WTC11 (cell line): ENCODE measurements at regions not wholly inside any gene's neighbourhood (a gene's known extent, or its start where the extent isn't known, plus 50 kb on each side); places are given as distances from the start of the nearest gene placed in this dataset.

Source experiments
- ATAC-seq: fragments of 200-7000 bp; cut with Tn5 transposase; 2 replicates; pipeline ENCODE4 v1.10.0; 2021; ENCODE audit warnings: mild to moderate bottlenecking, moderate library complexity
- CTCF ChIA-PET: fragments of 300-600 bp; sonication (Branson Sonifier 250); formaldehyde crosslinking; loops from one replicate; lab custom pipeline; 2021; ENCODE audit warnings: antibody characterized with exemption; lab: Charles Lee
- POLR2A ChIA-PET: fragments of 350-600 bp; sonication (Branson Sonifier 250); formaldehyde crosslinking; loops from one replicate; lab custom pipeline; 2021; ENCODE audit warnings: antibody characterized with exemption; lab: Charles Lee
- DNase-seq: peaks from one replicate; pipeline ENCODE4 v3.0.0; 2021; ENCODE audit warnings: low spot score
- H3K27ac Mint-ChIP-seq: 2 replicates; pipeline ENCODE4 v1.8.0; 2021; ENCODE audit warnings: mixed read lengths
- H3K27me3 Mint-ChIP-seq: 2 replicates; pipeline ENCODE4 v1.8.0; 2021; ENCODE audit warnings: low read depth, mild to moderate bottlenecking, moderate library complexity, mixed read lengths
- H3K36me3 Mint-ChIP-seq: 2 replicates; pipeline ENCODE4 v1.8.0; 2021; ENCODE audit warnings: mixed read lengths
- H3K4me1 Mint-ChIP-seq: 2 replicates; pipeline ENCODE4 v1.8.0; 2022; ENCODE audit warnings: mixed read lengths
- H3K4me3 Mint-ChIP-seq: 2 replicates; pipeline ENCODE4 v1.8.0; 2021; ENCODE audit warnings: mild to moderate bottlenecking, moderate library complexity, mixed read lengths
- H3K9me3 Mint-ChIP-seq: 2 replicates; pipeline ENCODE4 v1.8.0; 2021; ENCODE audit warnings: mixed read lengths
- AFF4 ChIP-seq: sonication (generic); formaldehyde crosslinking; IDR thresholded peaks from 2 replicates; pipeline ENCODE4 v1.8.1; 2023; ENCODE audit warnings: mild to moderate bottlenecking, missing genetic modification reagents, borderline replicate concordance
- ATF3 ChIP-seq: sonication (generic); formaldehyde crosslinking; conservative IDR thresholded peaks from 2 replicates; pipeline ENCODE4 v1.8.1; 2022; ENCODE audit warnings: mild to moderate bottlenecking, missing genetic modification reagents
- ATF6 ChIP-seq: sonication (generic); formaldehyde crosslinking; IDR thresholded peaks from 2 replicates; pipeline ENCODE4 v1.8.1; 2023; ENCODE audit warnings: mild to moderate bottlenecking, missing genetic modification reagents
- ERG ChIP-seq: fragments of 250-450 bp; sonication (Bioruptor Pico); IDR thresholded peaks from 2 replicates; pipeline ENCODE4 v1.8.0; 2021; ENCODE audit warnings: mild to moderate bottlenecking
- ESRRA ChIP-seq: sonication (generic); formaldehyde crosslinking; IDR thresholded peaks from 2 replicates; pipeline ENCODE4 v1.8.1; 2022; ENCODE audit warnings: mild to moderate bottlenecking, missing genetic modification reagents, borderline replicate concordance
- FOXK1 ChIP-seq: sonication (generic); formaldehyde crosslinking; IDR thresholded peaks from 2 replicates; pipeline ENCODE4 v1.8.0; 2022; ENCODE audit warnings: mild to moderate bottlenecking, moderate library complexity, missing genetic modification reagents
- FOXP1 ChIP-seq: sonication (generic); formaldehyde crosslinking; IDR thresholded peaks from 2 replicates; pipeline ENCODE4 v1.8.0; 2022; ENCODE audit warnings: missing genetic modification reagents, mild to moderate bottlenecking, moderate library complexity, borderline replicate concordance
- HMGXB4 ChIP-seq: sonication (generic); formaldehyde crosslinking; IDR thresholded peaks from 2 replicates; pipeline ENCODE4 v1.8.1; 2023; ENCODE audit warnings: mild to moderate bottlenecking, moderate library complexity, missing genetic modification reagents
- IRF2 ChIP-seq: sonication (generic); formaldehyde crosslinking; IDR thresholded peaks from 2 replicates; pipeline ENCODE4 v1.8.0; 2022; ENCODE audit warnings: low read depth, missing genetic modification reagents, borderline replicate concordance
- JAZF1 ChIP-seq: fragments of 250-450 bp; sonication (Bioruptor Pico); IDR thresholded peaks from 2 replicates; pipeline ENCODE4 v1.9.0; 2021; ENCODE audit warnings: moderate library complexity, mild to moderate bottlenecking, inconsistent platforms
- MXD4 ChIP-seq: fragments of 250-450 bp; sonication (Bioruptor Pico); IDR thresholded peaks from 2 replicates; pipeline ENCODE4 v1.8.0; 2021; ENCODE audit warnings: mild to moderate bottlenecking, moderate library complexity, borderline replicate concordance
- NFE2L1 ChIP-seq: sonication (generic); formaldehyde crosslinking; IDR thresholded peaks from 2 replicates; pipeline ENCODE4 v1.8.1; 2023; ENCODE audit warnings: missing genetic modification reagents
- NR3C1 ChIP-seq: sonication (generic); formaldehyde crosslinking; conservative IDR thresholded peaks from 2 replicates; pipeline ENCODE4 v1.8.1; 2023; ENCODE audit warnings: low read depth, mild to moderate bottlenecking, missing genetic modification reagents
- SMAD4 ChIP-seq: sonication (generic); formaldehyde crosslinking; IDR thresholded peaks from 2 replicates; pipeline ENCODE4 v1.8.0; 2022; ENCODE audit warnings: mild to moderate bottlenecking, missing genetic modification reagents
- STAT6 ChIP-seq: sonication (generic); formaldehyde crosslinking; conservative IDR thresholded peaks from 2 replicates; pipeline ENCODE4 v1.8.1; 2023; ENCODE audit warnings: mild to moderate bottlenecking, low read depth, missing genetic modification reagents, moderate library complexity
- TEAD1 ChIP-seq: sonication (generic); formaldehyde crosslinking; IDR thresholded peaks from 2 replicates; pipeline ENCODE4 v1.8.0; 2022; ENCODE audit warnings: mild to moderate bottlenecking, missing genetic modification reagents
- USF1 ChIP-seq: sonication (generic); formaldehyde crosslinking; IDR thresholded peaks from 2 replicates; pipeline ENCODE4 v1.8.0; 2022; ENCODE audit warnings: mild to moderate bottlenecking, missing genetic modification reagents
- ZBTB43 ChIP-seq: sonication (generic); formaldehyde crosslinking; IDR thresholded peaks from 2 replicates; pipeline ENCODE4 v1.8.1; 2023; ENCODE audit warnings: mild to moderate bottlenecking, missing genetic modification reagents
- ZNF396 ChIP-seq: fragments of 250-450 bp; sonication (Bioruptor Pico); IDR thresholded peaks from 2 replicates; pipeline ENCODE4 v1.8.0; 2021; ENCODE audit warnings: mild to moderate bottlenecking, moderate library complexity, borderline replicate concordance
- ZNF423 ChIP-seq: fragments of 250-450 bp; sonication (Bioruptor Pico); IDR thresholded peaks from 2 replicates; pipeline ENCODE4 v2.1.2; 2022; ENCODE audit warnings: mild to moderate bottlenecking, moderate library complexity

- CTCF ChIA-PET, result no interaction called here
- Mint-ChIP-seq H3K36me3 (no peaks in the 10 kb centered on the region), H3K4me1 (peaks cover 30% of the 10 kb centered on the region), H3K27ac (no peak overlapping the region), H3K9me3 (no peaks in the 10 kb centered on the region), H3K27me3 (peaks cover 17% of the 10 kb centered on the region), H3K4me3 (no peak overlapping the region)
- POLR2A ChIA-PET, result no interaction called here
- TF ChIP-seq FOXP1, result no peak
- no peak for TF ChIP-seq IRF2 (CRISPR knock-in tag)
- TF ChIP-seq NR3C1 (CRISPR knock-in tag), result no peak
- no peak for TF ChIP-seq HMGXB4
- no peak for TF ChIP-seq ZNF396
- ATAC-seq (no peak), DNase-seq (no peak)
Observed at GRCh38 chr14:65190312-65190711, 88.0 kb upstream of the MAX start.

- DNase-seq (no peak), ATAC-seq (no peak)
- POLR2A ChIA-PET, result no interaction called here
- H3K36me3 Mint-ChIP-seq, result no peaks in the 10 kb centered on the region
- peaks cover 16% of the 10 kb centered on the region for H3K4me1 Mint-ChIP-seq
- H3K4me3 Mint-ChIP-seq, result no peak overlapping the region
- CTCF ChIA-PET, result no interaction called here
- H3K9me3 Mint-ChIP-seq, result no peaks in the 10 kb centered on the region
- H3K27me3 Mint-ChIP-seq, result peaks cover 7% of the 10 kb centered on the region; the same call in 1 of the 2 replicates
- no peak overlapping the region for H3K27ac Mint-ChIP-seq
- TF ChIP-seq ATF3 (CRISPR knock-in tag), result no peak
- TF ChIP-seq FOXK1, result no peak
- no peak for TF ChIP-seq ESRRA
- no peak for TF ChIP-seq ZNF396
- no peak for TF ChIP-seq USF1 (CRISPR knock-in tag)
- no peak for TF ChIP-seq ZNF423 (CRISPR knock-in tag)
- TF ChIP-seq SMAD4 (CRISPR knock-in tag), result no peak
- no peak for TF ChIP-seq TEAD1 (CRISPR knock-in tag)
- TF ChIP-seq JAZF1 (CRISPR knock-in tag), result no peak
- no peak for TF ChIP-seq ERG (CRISPR knock-in tag)
- TF ChIP-seq STAT6, result no peak
- no peak for TF ChIP-seq AFF4 (CRISPR knock-in tag)
- TF ChIP-seq ZBTB43 (CRISPR knock-in tag), result no peak
- TF ChIP-seq ATF6 (CRISPR knock-in tag), result no peak
- no peak for TF ChIP-seq MXD4 (CRISPR knock-in tag)
- no peak for TF ChIP-seq NFE2L1 (CRISPR knock-in tag)
- TF ChIP-seq, all 79 proteins: peak for 0
Observed at GRCh38 chr14:65191716-65192115, 89.4 kb upstream of the MAX start.
